ENCODE measurements at regions not wholly inside any gene's neighbourhood (a gene's known extent, or its start where the extent isn't known, plus 50 kb on each side); places are given as distances from the start of the nearest gene placed in this dataset.

DNA sequence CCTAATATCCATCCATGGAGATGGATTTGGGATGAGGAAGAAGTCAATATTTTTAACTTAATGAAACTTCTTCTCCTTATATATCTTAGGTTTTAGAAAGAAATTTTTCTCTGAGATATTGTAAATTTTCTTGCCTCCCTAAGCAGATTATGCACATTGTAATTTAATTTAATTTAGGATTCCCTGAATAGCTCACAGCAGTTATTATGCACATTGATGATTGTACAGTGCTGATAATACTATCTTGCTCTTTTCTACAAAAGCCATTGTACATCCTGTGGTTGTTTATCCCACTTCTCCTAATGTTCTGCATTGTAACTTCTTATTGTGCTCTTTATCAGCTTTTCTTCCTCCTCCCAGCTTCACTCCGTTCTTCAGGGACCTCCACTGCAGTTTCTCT lies 410.4 kb upstream of the WWC1 start:
- Histone ChIP-seq H3K4me3 (no peak overlapping the region), H3K9me3 (no peaks in the 10 kb centered on the region), H3K4me1 (no peaks in the 10 kb centered on the region), H3K36me3 (replicated peaks in 1 of 2; ENCODE audit: insufficient read depth in 1 of 2, low read depth in 2 of 2) (no peaks in the 10 kb centered on the region), H3K27me3 (no peaks in the 10 kb centered on the region), H3K27ac (no peak overlapping the region)
- DNase-seq, result no peak
- intact Hi-C loops (cut with DNase I), result no loop called here
- ATAC-seq, result no peak
- TF ChIP-seq, protein P1, sequence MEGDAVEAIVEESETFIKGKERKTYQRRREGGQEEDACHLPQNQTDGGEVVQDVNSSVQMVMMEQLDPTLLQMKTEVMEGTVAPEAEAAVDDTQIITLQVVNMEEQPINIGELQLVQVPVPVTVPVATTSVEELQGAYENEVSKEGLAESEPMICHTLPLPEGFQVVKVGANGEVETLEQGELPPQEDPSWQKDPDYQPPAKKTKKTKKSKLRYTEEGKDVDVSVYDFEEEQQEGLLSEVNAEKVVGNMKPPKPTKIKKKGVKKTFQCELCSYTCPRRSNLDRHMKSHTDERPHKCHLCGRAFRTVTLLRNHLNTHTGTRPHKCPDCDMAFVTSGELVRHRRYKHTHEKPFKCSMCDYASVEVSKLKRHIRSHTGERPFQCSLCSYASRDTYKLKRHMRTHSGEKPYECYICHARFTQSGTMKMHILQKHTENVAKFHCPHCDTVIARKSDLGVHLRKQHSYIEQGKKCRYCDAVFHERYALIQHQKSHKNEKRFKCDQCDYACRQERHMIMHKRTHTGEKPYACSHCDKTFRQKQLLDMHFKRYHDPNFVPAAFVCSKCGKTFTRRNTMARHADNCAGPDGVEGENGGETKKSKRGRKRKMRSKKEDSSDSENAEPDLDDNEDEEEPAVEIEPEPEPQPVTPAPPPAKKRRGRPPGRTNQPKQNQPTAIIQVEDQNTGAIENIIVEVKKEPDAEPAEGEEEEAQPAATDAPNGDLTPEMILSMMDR (IDR thresholded peaks at IDR 0.05), result no peak
- no peak for TF ChIP-seq POLR2A (IDR thresholded peaks at IDR 0.05)
- WGBS, 2 donors, result 28 to 52% methylated on average over 1 of the region's 1 CpG

DNA sequence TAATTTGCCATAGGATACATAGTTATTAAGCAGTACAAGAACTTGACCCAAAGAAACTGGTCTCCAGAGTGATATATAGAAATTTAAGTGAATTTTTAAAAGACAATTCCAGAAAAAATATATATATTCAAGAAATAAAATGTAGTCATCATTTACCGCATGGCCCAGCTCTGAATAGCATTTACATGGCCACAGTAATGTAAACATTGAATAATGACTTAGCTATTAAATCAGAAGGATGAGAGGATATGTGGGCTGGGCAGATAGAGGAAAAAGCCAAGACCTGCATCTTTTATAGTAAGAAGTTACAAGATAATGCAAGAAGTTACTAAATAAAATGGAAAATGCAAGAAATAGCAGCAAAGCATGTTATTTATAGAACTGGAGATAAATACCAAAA lies 405.2 kb upstream of the WWC1 start:
- Histone ChIP-seq H3K27me3 (no peaks in the 10 kb centered on the region), H3K4me1 (no peaks in the 10 kb centered on the region), H3K36me3 (replicated peaks in 1 of 2; ENCODE audit: insufficient read depth in 1 of 2, low read depth in 2 of 2) (no peaks in the 10 kb centered on the region), H3K27ac (no peak overlapping the region), H3K9me3 (no peaks in the 10 kb centered on the region), H3K4me3 (no peak overlapping the region)
- no peak for ATAC-seq
- TF ChIP-seq POLR2A (IDR thresholded peaks at IDR 0.05), result no peak
- TF ChIP-seq, protein P1 (IDR thresholded peaks at IDR 0.05), result no peak
- WGBS, 2 donors, result 83 to 93% methylated on average over 1 of the region's 1 CpG
- intact Hi-C loops (cut with DNase I), result no loop called here
- no peak for DNase-seq

DNA sequence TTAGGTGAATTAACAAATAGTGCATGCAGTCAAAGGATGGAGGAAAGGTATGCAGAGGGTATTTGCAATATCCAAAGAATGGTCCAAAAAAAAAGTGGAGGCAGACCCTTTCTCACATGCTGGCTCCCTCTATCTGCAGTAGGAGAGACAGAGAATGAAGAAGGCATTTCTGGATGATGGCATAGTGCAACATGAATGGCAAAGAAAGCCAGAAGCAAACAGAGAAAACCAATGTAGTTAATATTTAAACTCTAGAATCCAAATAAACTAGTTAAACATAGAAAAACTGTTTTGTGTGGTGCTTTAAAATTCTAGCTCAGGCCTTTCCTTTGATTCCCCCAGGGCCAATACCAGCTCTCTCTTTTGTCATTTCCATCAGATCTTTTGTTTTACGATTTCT lies 403.1 kb upstream of the WWC1 start:
- 34 to 53% methylated on average over 1 of the region's 1 CpG for WGBS, 2 donors
- Histone ChIP-seq H3K4me3 (no peak overlapping the region), H3K36me3 (replicated peaks in 1 of 2; ENCODE audit: insufficient read depth in 1 of 2, low read depth in 2 of 2) (no peaks in the 10 kb centered on the region), H3K9me3 (no peaks in the 10 kb centered on the region), H3K4me1 (no peaks in the 10 kb centered on the region), H3K27me3 (no peaks in the 10 kb centered on the region), H3K27ac (no peak overlapping the region)
- ATAC-seq (no peak), DNase-seq (no peak)
- intact Hi-C loops (cut with DNase I), result no loop called here
- no peak for TF ChIP-seq POLR2A (IDR thresholded peaks at IDR 0.05)
- TF ChIP-seq, protein P1 (IDR thresholded peaks at IDR 0.05), result no peak

DNA sequence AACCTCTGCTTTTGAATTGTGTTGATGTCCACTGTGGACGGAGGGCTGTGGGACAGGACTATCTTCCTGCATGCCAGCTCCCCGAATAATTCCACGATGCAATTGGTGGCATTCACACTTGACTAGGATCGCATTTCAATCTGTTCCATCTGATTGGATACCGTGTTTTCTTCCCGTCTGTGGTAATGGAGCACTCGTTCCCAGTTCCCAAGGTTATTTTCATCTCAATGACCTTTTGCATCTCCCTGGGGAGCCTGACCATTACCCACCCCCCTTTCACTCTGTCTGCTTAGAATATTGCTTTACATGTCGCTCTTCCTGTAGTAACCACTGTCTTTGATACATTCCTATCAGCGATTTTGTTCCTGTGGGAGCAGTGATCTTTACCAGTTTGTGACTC lies 402.2 kb upstream of the WWC1 start:
- DNase-seq (no peak), ATAC-seq (no peak)
- Histone ChIP-seq H3K9me3 (no peaks in the 10 kb centered on the region), H3K27me3 (no peaks in the 10 kb centered on the region), H3K4me1 (no peaks in the 10 kb centered on the region), H3K36me3 (replicated peaks in 1 of 2; ENCODE audit: insufficient read depth in 1 of 2, low read depth in 2 of 2) (no peaks in the 10 kb centered on the region), H3K4me3 (no peak overlapping the region), H3K27ac (no peak overlapping the region)
- intact Hi-C loops (cut with DNase I), result no loop called here
- WGBS, 2 donors, result 64% methylated on average over 9 of the region's 9 CpGs
- TF ChIP-seq, protein P1 (IDR thresholded peaks at IDR 0.05), result no peak
- TF ChIP-seq POLR2A (IDR thresholded peaks at IDR 0.05), result no peak

DNA sequence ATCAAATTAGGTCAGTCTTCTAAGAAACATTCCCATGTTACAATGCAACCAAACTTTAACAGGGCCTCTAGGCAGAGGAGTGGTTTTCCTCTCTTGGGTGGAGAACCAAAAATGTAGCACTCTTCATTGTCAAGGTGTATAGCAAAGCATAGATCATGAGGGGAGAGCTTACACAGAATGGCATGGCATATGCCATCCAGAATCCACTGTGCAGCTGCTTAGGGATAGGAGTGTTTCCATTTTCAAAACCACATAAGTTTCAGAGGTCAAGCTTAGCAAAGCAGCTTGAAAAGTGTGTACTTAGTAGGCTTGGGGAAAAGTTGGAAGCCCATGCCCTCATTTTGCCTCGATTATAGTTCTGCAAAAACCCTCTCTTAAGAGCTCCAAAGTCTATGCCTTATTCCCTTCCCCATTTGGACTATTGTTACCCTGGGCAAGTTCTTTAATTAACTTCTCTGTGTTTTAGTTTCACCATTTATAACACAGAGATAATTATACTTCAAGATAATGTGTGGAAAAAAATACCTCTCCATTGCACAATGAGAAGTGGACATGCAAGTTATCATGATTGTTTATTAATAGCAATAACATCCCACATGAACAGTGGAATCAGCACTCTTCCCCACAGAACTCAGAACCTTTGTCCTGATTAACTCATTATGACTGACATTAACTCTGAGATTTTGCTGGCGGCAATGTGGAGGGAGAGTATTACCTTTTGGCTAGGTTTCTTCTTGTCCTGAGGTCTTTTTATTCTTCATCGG lies 398.9 kb upstream of the WWC1 start:
- H3K27ac ChIP-seq, result no peak overlapping the region
- no peaks in the 10 kb centered on the region for H3K9me3 ChIP-seq
- TF ChIP-seq POLR2A (IDR thresholded peaks at IDR 0.05), result no peak
- TF ChIP-seq, protein P1 (IDR thresholded peaks at IDR 0.05), result no peak
- DNase-seq (no peak), ATAC-seq (no peak)
- H3K4me1 ChIP-seq, result no peaks in the 10 kb centered on the region
- no peak overlapping the region for H3K4me3 ChIP-seq
- 68 to 72% methylated on average over 3 of the region's 3 CpGs for WGBS, 2 donors
- intact Hi-C loops (cut with DNase I), result no loop called here
- H3K27me3 ChIP-seq, result no peaks in the 10 kb centered on the region
- no peaks in the 10 kb centered on the region for H3K36me3 ChIP-seq (replicated peaks in 1 of 2; ENCODE audit: insufficient read depth in 1 of 2, low read depth in 2 of 2)
